ENCODE measurements at regions not wholly inside any gene's neighbourhood (a gene's known extent, or its start where the extent isn't known, plus 50 kb on each side); places are given as distances from the start of the nearest gene placed in this dataset.
"Not testable (repeated sequence)": the region's sequence is repeated elsewhere in the genome, so short reads cannot be mapped to it uniquely, and the experiment has no call there.

GRCh38 chr10:3874990-3875841 is 90.2 kb upstream of the KLF6 start:
- no peak for DNase-seq (ENCODE audit: low read depth)
- TF ChIP-seq CTCF (conservative IDR thresholded peaks at IDR 0.05; ENCODE audit: low read depth, low read length), result no peak
- no peak overlapping the region for H3K4me3 ChIP-seq (ENCODE audit: low read depth, low read length)

DNA sequence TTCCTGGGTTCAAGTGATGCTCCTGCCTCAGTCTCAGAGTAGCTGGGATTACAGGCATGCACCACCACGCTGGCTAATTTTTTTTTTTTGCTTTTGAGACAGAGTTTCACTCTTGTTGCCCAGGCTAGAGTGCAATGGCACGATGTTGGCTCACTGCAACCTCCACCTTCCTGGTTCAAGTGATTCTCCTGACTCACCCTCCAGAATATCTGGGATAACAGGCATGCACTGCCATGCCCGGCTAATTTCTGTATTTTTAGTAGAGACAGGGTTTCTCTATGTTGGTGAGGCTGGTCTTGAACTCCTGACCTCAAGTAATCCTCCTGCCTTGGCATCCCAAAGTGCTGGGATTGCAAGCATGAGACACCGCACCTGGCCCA is 89.6 kb upstream of the KLF6 start:
- H3K4me3 ChIP-seq (ENCODE audit: low read depth, low read length); DNase-seq (ENCODE audit: low read depth): not testable (repeated sequence)

- DNase-seq (ENCODE audit: low read depth), result no peak
- H3K4me3 ChIP-seq (ENCODE audit: low read depth, low read length), result no peak overlapping the region
- TF ChIP-seq CTCF (conservative IDR thresholded peaks at IDR 0.05; ENCODE audit: low read depth, low read length), result no peak
Measured at GRCh38 chr10:3873728-3874461, 88.9 kb upstream of the KLF6 start.

DNA sequence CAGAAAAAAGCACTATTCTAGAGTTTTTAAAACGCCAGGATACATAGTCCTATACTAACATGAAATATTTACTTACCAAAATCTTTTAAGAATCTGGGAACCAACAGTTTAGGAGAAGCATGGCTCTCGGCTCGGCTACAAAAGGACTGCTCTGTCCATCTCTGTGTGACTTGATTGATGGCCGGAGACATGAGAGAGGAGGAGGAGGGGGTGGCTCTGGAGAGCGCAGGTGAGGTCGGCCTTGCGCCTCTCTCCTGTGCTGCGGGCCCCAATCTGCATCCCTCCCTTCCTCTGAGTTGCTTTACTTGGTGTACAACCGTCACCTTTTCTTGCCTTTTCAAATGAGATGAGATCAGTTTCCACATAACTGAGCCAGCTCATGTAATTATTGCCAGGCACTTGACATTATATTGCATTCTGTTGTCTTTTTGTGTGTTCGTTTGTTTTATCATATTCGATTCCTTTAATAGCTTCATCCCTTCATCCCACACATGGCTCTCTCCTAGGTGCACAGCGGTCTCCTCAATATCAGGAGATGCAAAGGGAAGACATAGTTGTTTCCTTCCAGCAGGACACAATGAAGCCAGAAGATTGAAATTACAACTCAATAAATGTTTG is 87.8 kb upstream of the KLF6 start:
- TF ChIP-seq CTCF (conservative IDR thresholded peaks at IDR 0.05; ENCODE audit: low read depth, low read length), result no peak
- DNase-seq (ENCODE audit: low read depth), result no peak
- no peak overlapping the region for H3K4me3 ChIP-seq (ENCODE audit: low read depth, low read length)

DNA sequence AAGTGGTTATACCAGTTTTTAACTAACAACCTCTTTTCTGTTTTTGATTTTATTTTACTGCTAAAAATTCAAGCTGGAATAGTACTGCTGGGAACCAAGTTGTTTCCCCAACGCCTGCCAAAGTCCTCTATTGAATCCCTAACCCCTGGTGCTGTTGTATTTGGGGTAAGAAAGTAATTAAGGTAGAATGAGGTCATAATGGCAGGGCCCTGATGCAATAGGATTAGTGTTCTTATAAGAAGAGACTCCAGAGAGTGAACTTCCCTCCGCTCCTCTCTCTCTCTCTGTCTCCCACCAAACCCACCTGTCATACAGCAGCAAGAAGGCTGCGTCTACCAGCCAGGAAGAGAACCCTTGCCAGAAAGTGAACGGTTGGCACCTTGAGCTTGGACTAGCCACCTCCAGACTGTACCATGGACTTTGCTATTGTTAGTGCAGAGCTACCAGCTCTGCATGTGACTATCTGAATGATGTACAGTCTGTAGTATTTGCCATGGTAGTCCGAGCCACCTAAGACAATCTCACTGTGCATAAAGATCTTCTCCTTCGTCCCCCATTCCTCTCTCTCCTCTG is 86.5 kb upstream of the KLF6 start:
- no peak for DNase-seq (ENCODE audit: low read depth)
- H3K4me3 ChIP-seq (ENCODE audit: low read depth, low read length), result no peak overlapping the region
- TF ChIP-seq CTCF (conservative IDR thresholded peaks at IDR 0.05; ENCODE audit: low read depth, low read length), result no peak

DNA sequence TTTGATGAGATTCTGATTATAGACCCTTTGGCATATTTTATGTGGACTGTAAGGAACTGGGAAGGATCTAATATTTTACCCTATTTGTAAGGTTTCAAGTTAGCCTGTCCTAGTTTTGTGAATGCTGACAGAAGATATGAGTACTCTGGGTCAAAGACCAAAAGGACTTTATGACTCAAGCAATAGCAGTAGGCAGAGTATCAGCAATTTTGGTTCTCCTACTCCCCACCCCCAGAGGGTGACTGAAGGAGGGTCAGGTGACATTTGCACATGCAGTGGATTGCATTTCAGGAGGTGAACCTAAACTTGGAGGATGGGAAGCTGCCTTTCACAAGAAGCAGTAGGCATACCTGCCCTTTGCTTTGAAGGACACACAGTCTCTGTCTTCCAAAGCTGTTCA is 84.0 kb upstream of the KLF6 start:
- no peak for TF ChIP-seq CTCF (conservative IDR thresholded peaks at IDR 0.05; ENCODE audit: low read depth, low read length)
- DNase-seq (ENCODE audit: low read depth), result no peak
- no peak overlapping the region for H3K4me3 ChIP-seq (ENCODE audit: low read depth, low read length)

GRCh38 chr10:3868271-3868664 is 83.3 kb upstream of the KLF6 start:
- DNase-seq (ENCODE audit: low read depth), result no peak
- TF ChIP-seq CTCF (conservative IDR thresholded peaks at IDR 0.05; ENCODE audit: low read depth, low read length), result no peak
- H3K4me3 ChIP-seq (ENCODE audit: low read depth, low read length), result no peak overlapping the region
